Stimulated activated CD8-positive, alpha-beta memory T cell treated with anti-CD3 and anti-CD28 coated beads, Interleukin-7, amount 100 ng/mL, for 24 hours (primary cell): ENCODE measurements at regions not wholly inside any gene's neighbourhood (a gene's known extent, or its start where the extent isn't known, plus 50 kb on each side); places are given as distances from the start of the nearest gene placed in this dataset.

ENCODE experiments used
- DNase-seq: peaks from one replicate; pipeline ENCODE4 v3.0.0-alpha.2; 2020; ENCODE audit warnings: low read depth

GRCh38 chr6:153625089-153625488 lies 414.0 kb upstream of the OPRM1 start:
- DNase-seq = no peak

- no peak for DNase-seq
Observed at GRCh38 chr6:153624528-153624927, 414.5 kb upstream of the OPRM1 start.

- no peak for DNase-seq
Observed at GRCh38 chr6:153623496-153623895, 415.5 kb upstream of the OPRM1 start.

- no peak for DNase-seq
Observed at GRCh38 chr6:153621491-153621890, 417.5 kb upstream of the OPRM1 start.

GRCh38 chr6:153621070-153621469 lies 418.0 kb upstream of the OPRM1 start:
- DNase-seq = no peak

GRCh38 chr6:153618371-153619322 lies 420.4 kb upstream of the OPRM1 start:
- no peak for DNase-seq

- no peak for DNase-seq
Observed at GRCh38 chr6:153616506-153616905, 422.5 kb upstream of the OPRM1 start.

GRCh38 chr6:153613719-153614455 lies 425.2 kb upstream of the OPRM1 start:
- no peak for DNase-seq

GRCh38 chr6:153602401-153602800 lies 436.6 kb upstream of the OPRM1 start:
- no peak for DNase-seq

GRCh38 chr6:153599901-153600300 lies 439.1 kb upstream of the OPRM1 start:
- DNase-seq = no peak

- DNase-seq = no peak
Observed at GRCh38 chr6:153595903-153596302, 443.1 kb upstream of the OPRM1 start.

GRCh38 chr6:153594871-153595270 lies 444.2 kb upstream of the OPRM1 start:
- no peak for DNase-seq

GRCh38 chr6:153591159-153591558 lies 447.9 kb upstream of the OPRM1 start:
- no peak for DNase-seq

GRCh38 chr6:153590411-153590810 lies 448.6 kb upstream of the OPRM1 start:
- no peak for DNase-seq

GRCh38 chr6:153588330-153588729 lies 450.7 kb upstream of the OPRM1 start:
- DNase-seq = no peak

- no peak for DNase-seq
Observed at GRCh38 chr6:153583685-153584084, 452.6 kb upstream of the RGS17 start.

- no peak for DNase-seq
Observed at GRCh38 chr6:153580776-153581175, 449.7 kb upstream of the RGS17 start.

- DNase-seq = no peak
Observed at GRCh38 chr6:153575528-153575927, 444.4 kb upstream of the RGS17 start.

GRCh38 chr6:153574231-153574630 lies 443.1 kb upstream of the RGS17 start:
- no peak for DNase-seq

GRCh38 chr6:153572371-153572770 lies 441.3 kb upstream of the RGS17 start:
- no peak for DNase-seq

GRCh38 chr6:153568628-153569027 lies 437.5 kb upstream of the RGS17 start:
- DNase-seq = no peak

- no peak for DNase-seq
Observed at GRCh38 chr6:153564803-153565202, 433.7 kb upstream of the RGS17 start.

GRCh38 chr6:153563001-153563400 lies 431.9 kb upstream of the RGS17 start:
- DNase-seq = no peak
